Midbrain (tissue), 1 donor: ENCODE measurements at regions not wholly inside any gene's neighbourhood (a gene's known extent, or its start where the extent isn't known, plus 50 kb on each side); places are given as distances from the start of the nearest gene placed in this dataset.
"Not testable (repeated sequence)": the region's sequence is repeated elsewhere in the genome, so short reads cannot be mapped to it uniquely, and the experiment has no call there.

Experiments
- DNase-seq: peaks from one replicate; lab custom pipeline; 2025; lab: John Stamatoyannopoulos, UW

- no peak for DNase-seq
These were observed 127.0 kb upstream of the CIBAR2 start for GRCh38 chr16:85239239-85239638.

GRCh38 chr16:85239871-85240270 lies 127.6 kb upstream of the CIBAR2 start:
- DNase-seq, result no peak

DNA sequence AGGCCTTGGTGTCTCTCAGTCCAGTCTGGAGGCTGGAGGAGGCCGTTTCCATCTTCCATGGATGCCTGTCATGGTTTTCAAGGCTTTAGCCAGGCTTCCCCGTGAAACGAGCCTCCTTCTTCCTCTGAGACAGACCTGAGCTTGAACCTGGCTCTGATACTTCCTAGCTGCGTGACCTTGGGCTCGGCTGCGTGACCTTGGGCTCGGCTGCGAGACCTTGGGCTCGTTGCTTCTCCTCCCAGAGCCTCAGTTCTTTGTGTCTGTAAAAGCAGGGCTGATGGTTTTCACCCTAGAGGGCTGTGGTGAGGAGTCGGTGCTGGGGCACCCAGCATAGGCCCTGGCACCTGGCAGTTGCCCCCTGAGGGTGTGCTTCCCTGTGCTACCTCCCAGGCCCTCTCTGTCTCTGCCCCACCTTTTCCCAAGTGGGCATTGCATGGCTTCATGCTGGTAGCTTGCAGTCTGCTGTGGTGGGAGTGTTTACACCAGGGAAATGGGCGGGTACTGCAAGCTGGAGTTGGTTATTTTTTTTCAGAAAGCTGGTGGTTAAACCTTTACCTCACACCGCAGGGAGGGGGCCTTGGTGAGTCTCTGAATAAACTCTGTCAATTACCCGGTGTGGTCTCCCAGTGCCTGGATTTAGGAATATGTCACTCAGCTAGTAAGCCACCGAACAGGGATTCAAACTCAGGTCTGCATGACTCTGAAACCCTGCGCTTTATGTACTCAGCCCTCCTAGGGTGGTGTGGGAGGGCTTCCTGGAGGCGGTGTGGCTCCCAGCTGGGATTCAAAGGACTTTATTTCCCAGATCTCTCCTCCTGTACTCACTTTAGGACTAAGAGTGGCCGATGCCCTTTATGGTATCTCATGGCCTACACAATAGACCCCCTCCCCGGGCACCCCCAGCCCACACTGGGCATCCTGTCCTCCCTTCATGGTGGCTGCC lies 129.0 kb upstream of the CIBAR2 start:
- no peak for DNase-seq

DNA sequence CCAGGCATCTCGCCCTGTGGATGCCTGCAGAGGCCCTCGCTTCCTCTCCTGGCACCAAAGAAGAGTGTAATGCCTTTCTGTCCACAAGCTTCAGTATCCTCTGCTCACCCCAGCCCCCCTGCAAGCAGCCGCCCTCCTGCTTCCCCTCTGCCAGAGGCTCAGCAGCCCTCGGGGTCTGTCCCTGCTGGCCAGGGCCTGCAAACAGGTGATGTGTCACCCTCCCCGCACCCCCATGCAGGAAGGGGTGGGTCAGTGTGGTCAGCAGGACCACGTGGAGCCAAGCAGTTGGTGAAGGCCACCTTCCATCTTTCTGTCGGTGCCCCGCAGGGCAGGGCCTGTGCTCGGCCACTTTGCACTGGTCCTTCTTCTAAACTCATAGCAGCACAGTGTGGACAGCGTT lies 129.9 kb upstream of the CIBAR2 start:
- DNase-seq, result no peak

- DNase-seq, result no peak
These were observed 131.0 kb upstream of the CIBAR2 start for GRCh38 chr16:85243308-85243707.

GRCh38 chr16:85244452-85244851 lies 132.2 kb upstream of the CIBAR2 start:
- not testable (repeated sequence) for DNase-seq

DNA sequence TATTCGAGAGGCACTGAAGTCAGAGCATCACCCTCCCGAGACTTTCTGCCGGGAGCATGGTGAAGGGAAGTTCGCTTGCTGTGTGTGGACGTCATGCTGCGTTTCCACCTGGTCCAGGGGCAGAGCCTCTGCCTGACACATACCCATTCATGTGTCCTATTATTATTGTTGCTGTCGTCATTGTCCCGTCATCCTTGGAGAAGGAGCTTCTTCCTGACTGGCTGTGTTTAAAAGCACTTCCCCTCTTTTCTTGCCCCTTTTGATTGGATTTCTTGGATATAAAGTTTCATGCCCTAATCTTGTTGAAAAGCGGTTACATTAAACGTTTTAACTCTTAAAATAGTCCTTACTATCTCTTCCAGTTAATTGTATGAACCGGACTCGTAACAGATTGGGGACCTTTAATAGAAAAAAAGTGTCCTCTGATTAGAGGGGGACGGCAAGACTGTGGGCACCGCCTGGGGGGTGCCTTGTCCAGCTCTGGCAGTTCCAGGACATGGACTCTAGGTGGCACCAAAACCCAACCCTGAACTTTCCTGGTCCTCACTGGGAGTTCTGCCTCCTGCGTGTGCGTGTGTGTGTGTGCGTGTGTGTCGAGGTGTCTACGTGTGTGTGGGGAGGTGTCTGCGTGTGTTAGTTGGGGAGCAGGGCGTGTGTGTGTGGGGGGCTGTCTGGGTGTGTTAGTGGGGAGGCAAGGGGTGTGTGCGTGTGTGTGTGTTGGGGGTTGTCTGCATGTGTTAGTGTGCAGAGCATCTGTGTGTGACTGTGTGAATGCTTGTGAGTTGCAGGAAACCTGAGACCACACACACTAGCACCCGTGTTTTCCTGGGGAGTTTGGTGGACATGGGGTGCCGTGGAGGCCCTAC lies 133.3 kb upstream of the CIBAR2 start:
- DNase-seq, result peak; percentile 53

GRCh38 chr16:85246473-85246872 lies 134.2 kb upstream of the CIBAR2 start:
- DNase-seq, result no peak

DNA sequence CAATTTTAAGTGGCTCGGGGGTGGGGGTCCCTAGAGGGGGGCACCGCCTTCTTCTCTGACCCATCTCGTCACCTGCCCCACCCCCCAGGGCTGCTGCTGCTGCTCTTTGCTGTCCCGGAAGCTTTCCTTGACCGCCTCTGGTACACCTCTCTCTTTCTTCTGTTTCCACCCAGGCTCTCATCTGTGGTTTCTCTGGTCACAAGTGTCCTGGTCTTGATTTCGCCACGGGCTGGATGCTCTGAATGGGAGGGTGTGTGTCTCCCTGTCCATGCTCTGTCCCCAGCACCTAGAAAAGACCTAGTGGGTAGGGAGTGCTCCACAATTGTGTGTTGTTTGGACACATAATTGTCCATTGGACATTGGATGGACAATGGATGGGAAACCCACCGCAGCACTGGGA lies 134.7 kb upstream of the CIBAR2 start:
- no peak for DNase-seq

- no peak for DNase-seq
These were observed 136.1 kb upstream of the CIBAR2 start for GRCh38 chr16:85248342-85248741.

DNA sequence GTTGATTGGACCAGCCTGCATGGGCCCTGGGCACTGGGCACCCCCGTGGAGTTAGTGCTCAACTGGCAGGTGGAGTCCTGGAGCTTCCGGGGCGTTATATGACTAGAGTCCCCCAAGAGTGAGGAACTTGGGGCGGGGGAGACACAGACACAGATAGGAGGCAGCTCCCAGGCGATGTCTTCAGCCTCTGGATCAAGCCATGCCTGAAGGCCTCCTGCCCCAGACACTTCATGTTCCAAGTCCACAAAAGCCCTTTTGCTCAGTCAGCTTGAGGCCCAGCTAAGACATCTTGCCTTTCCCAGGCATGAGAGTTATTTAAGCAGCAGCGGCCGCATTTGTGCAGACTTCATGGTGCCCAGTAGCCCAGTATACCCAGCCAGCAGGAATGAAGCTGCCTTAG lies 136.6 kb upstream of the CIBAR2 start:
- DNase-seq, result no peak

- DNase-seq, result peak; percentile 42
These were observed 137.3 kb upstream of the CIBAR2 start for GRCh38 chr16:85249418-85250146.

DNA sequence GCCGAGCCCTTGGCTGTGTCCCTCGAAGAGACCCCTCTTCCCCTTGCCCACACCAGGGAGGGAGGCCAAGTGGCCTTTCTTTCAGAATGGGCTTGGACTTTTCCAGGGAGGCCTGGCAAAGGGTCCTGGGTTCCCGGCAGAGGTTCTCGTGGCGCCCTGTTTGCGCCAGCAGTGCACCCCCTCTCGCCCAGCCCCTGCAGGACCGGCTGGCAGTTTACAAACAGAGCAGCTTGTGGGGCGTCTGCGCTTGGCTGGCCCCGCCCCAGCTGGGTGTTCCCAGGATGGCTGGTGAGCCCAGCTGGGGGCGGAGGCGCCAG lies 137.8 kb upstream of the CIBAR2 start:
- peak; percentile 57 for DNase-seq

DNA sequence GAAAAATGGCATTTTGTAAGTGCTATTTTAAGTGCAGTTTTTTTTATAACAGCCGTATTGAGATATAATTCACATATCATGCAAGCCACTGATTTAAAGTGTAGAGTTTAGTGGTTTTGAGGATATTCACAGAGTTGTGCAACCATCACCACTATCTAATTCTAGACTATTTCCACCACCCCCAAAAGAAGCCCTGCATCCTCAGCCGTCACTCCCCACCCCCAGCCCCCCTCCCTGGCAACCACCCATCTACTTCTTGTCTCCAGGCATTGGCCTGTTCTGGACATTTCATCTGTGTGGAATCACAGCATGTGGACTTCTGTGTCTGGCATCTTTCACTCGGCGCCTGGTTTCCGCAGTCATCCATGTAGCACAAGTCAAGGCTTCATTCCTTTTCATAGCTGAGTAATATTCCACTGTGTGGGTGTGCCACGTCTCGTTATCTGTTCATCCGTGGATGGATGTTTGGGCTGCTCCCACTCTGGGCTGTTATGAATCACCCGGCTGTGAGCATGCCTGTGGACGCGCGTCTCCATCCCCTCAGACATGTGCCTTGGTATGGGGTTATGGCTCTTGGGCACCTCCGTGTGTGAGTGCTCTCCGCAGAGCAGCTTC lies 138.4 kb upstream of the CIBAR2 start:
- no peak for DNase-seq

GRCh38 chr16:85251225-85251760 lies 139.0 kb upstream of the CIBAR2 start:
- no peak for DNase-seq

GRCh38 chr16:85252014-85252413 lies 139.7 kb upstream of the CIBAR2 start:
- no peak for DNase-seq

DNA sequence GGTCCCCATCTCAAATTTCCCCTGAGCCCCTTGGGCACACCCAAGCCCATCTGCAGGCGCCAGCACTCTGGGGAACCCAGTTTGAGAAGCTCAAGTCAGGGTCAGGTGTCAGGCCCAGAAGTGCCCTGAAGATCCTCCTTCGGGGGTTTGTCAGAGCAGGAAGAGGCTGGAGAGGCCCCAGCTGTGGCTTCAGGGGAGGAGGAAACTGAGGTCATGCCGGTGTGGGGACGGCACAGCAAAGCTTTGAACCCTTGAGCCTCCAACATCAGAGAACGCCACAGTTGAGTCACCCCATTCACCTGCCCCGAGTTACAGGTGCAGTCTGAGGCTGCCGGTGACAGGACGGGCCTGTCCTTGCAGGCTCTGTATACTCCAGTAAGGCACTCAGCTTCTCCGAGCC lies 140.2 kb upstream of the CIBAR2 start:
- DNase-seq, result no peak

- peak; percentile 46 for DNase-seq
These were observed 141.0 kb upstream of the CIBAR2 start for GRCh38 chr16:85253084-85253941.

DNA sequence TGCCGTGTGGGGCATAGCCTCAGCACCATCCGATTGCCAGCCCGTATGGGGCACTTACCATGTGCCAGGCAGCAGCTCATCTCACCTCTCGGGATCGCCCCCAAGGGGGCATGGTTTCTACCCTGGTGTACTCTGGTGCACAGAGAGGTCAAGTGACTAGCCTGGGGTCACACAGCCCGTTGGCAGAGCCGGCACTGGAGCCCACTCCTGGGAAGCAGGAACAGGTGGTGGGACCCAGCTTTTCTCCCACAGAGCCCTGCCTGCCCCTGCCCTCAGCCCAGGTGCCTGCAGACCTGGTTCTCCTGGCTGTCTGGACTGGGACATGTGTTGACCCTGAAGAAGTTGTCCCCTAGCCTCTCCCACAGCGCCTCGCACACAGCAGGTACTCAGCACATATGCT lies 141.8 kb upstream of the CIBAR2 start:
- no peak for DNase-seq

GRCh38 chr16:85254921-85255320 lies 142.6 kb upstream of the CIBAR2 start:
- DNase-seq, result no peak

GRCh38 chr16:85255777-85256176 lies 143.5 kb upstream of the CIBAR2 start:
- DNase-seq, result no peak
